ENCODE measurements at regions not wholly inside any gene's neighbourhood (a gene's known extent, or its start where the extent isn't known, plus 50 kb on each side); places are given as distances from the start of the nearest gene placed in this dataset.

- TF ChIP-seq CTCF (IDR thresholded peaks at IDR 0.05) (no peak), POLR2A (IDR thresholded peaks at IDR 0.05) (no peak), EP300 (IDR thresholded peaks at IDR 0.05) (no peak)
These were observed 598.5 kb upstream of the ADAMTS5 start for GRCh38 chr21:27565364-27565763.
